HepG2 (cell line): ENCODE measurements at regions not wholly inside any gene's neighbourhood (a gene's known extent, or its start where the extent isn't known, plus 50 kb on each side); places are given as distances from the start of the nearest gene placed in this dataset.

ENCODE experiments used
- ATAC-seq: fragments of 200-7000 bp; cut with Tn5 transposase; 3 replicates; pipeline ENCODE4 v1.9.1; 2020; ENCODE audit warnings: mild to moderate bottlenecking, moderate library complexity
- BruUV-seq: library from RNA; stranded (reverse); fragments of 400-500 nt; replicated peaks from 2 replicates; lab custom pipeline; 2021; lab: Mats Ljungman, UMichigan
- CTCF ChIA-PET: fragments of 300-600 bp; formaldehyde crosslinking; extraction: SDS; loops from one replicate; lab custom pipeline; 2021; ENCODE audit warnings: low total read pairs, inconsistent platforms, low intra/inter-chr PET ratio; lab: Yijun Ruan, JAX
- POLR2A ChIA-PET: fragments of 350-600 bp; sonication (Branson Sonifier 250); formaldehyde crosslinking; loops from one replicate; lab custom pipeline; 2020; ENCODE audit warnings: antibody characterized with exemption, inconsistent platforms; lab: Yijun Ruan, JAX
- DNase-seq: peaks from one replicate; pipeline ENCODE4 v3.0.0-alpha.2; 2015; ENCODE audit warnings: low spot score
- FAIRE-seq: peaks from 3 replicates; lab custom pipeline; 2011; peaks lifted over from hg19 to GRCh38; lab: Jason Lieb, UNC
- H2AFZ ChIP-seq: one replicate; pipeline ENCODE4 v1.6.1; 2011; ENCODE audit warnings: low read length, inconsistent platforms
- H3K27ac ChIP-seq: fragments of 300-600 bp; 3 replicates; pipeline ENCODE4 v1.8.0; 2011; ENCODE audit warnings: mixed run types, mild to moderate bottlenecking, mixed read lengths, low read length, inconsistent platforms; ENCODE audit not compliant: insufficient read depth; ENCODE audit errors: extremely low read length
- H3K27me3 ChIP-seq, 2 experiments: fragments of 200-600 bp in 1 of 2; 2 replicates in 1 of 2; 3 replicates in 1 of 2; pipeline versions ENCODE4 v1.6.0 to v1.8.0; 2011; ENCODE audit warnings: low read length in 2 of 2, mild to moderate bottlenecking in 2 of 2, moderate library complexity in 2 of 2, inconsistent platforms in 1 of 2; ENCODE audit not compliant: insufficient read depth in 2 of 2, control insufficient read depth in 1 of 2
- H3K36me3 ChIP-seq, 2 experiments: fragments of 200-600 bp in 1 of 2; replicated peaks in 1 of 2; 2 replicates in 1 of 2; 3 replicates in 1 of 2; pipeline versions ENCODE4 v1.5.1 to v1.8.0; 2011; ENCODE audit warnings: low read length in 2 of 2, inconsistent platforms in 1 of 2; ENCODE audit not compliant: insufficient read depth in 2 of 2, control insufficient read depth in 1 of 2
- H3K4me1 ChIP-seq: 2 replicates; pipeline ENCODE4 v1.5.1; 2012; ENCODE audit warnings: low read length, inconsistent platforms; ENCODE audit not compliant: insufficient read depth
- H3K4me2 ChIP-seq: 2 replicates; pipeline ENCODE4 v1.6.0; 2011; ENCODE audit warnings: low read depth, low read length, inconsistent platforms
- H3K4me3 ChIP-seq, 3 experiments: fragments of 200-600 bp in 1 of 3; sonication (generic), shearing (Covaris generic) in 1 of 3; replicated peaks in 1 of 3; 2 replicates each; pipeline ENCODE4 v1.5.1; 2011 to 2016; ENCODE audit warnings: low read length in 3 of 3, inconsistent platforms in 2 of 3, low read depth in 2 of 3, mild to moderate bottlenecking in 2 of 3, control low read depth in 1 of 3, mixed read lengths in 1 of 3; ENCODE audit not compliant: insufficient read depth in 1 of 3
- H3K79me2 ChIP-seq: one replicate; pipeline ENCODE4 v1.6.1; 2011; ENCODE audit warnings: low read length, inconsistent platforms; ENCODE audit not compliant: insufficient read depth
- H3K9ac ChIP-seq: 2 replicates; pipeline ENCODE4 v1.6.0; 2011; ENCODE audit warnings: mild to moderate bottlenecking, low read depth, low read length, inconsistent platforms; ENCODE audit not compliant: insufficient read depth
- H3K9me3 ChIP-seq: 2 replicates; pipeline ENCODE4 v1.5.1; 2012; ENCODE audit warnings: mild to moderate bottlenecking, low read length
- H4K20me1 ChIP-seq: 2 replicates; pipeline ENCODE4 v1.6.0; 2011; ENCODE audit warnings: inconsistent platforms, mild to moderate bottlenecking, low read length, moderate library complexity; ENCODE audit not compliant: insufficient read depth
- CBFB ChIP-seq: sonication (generic); formaldehyde crosslinking; IDR thresholded peaks from 2 replicates; pipeline ENCODE4 v1.4.0; 2020; ENCODE audit warnings: missing genetic modification reagents
- HNRNPK ChIP-seq: fragments of 200-400 bp; formaldehyde crosslinking; IDR thresholded peaks from 2 replicates; pipeline ENCODE4 v1.6.1; 2018; ENCODE audit warnings: low read length, low read depth, moderate library complexity, mild to moderate bottlenecking; ENCODE audit not compliant: poor library complexity, severe bottlenecking
- POLR2G ChIP-seq: fragments of 200-400 bp; formaldehyde crosslinking; IDR thresholded peaks from 2 replicates; pipeline ENCODE4 v1.6.1; 2018; ENCODE audit warnings: mild to moderate bottlenecking, low read depth, low read length, moderate library complexity
- RBM22 ChIP-seq: fragments of 200-400 bp; formaldehyde crosslinking; optimal IDR thresholded peaks from 2 replicates; pipeline ENCODE3; 2017; ENCODE audit warnings: mild to moderate bottlenecking, low read length, moderate library complexity
- RNF2 ChIP-seq: fragments of 450-650 bp; conservative IDR thresholded peaks from 2 replicates; pipeline ENCODE4 v1.6.1; 2016; ENCODE audit warnings: low read depth
- RXRB ChIP-seq: IDR thresholded peaks from 2 replicates; pipeline ENCODE4 v1.6.1; 2016; ENCODE audit warnings: borderline replicate concordance, missing genetic modification reagents, missing compliant biosample characterization
- XBP1 ChIP-seq: sonication (generic); formaldehyde crosslinking; IDR thresholded peaks from 2 replicates; pipeline ENCODE4 v1.5.0; 2020; ENCODE audit warnings: missing genetic modification reagents
- WGBS: methylation state at CpG from one replicate; pipeline ENCODE4 v1.1.6; 2017; ENCODE audit warnings: low lambda C conversion rate; 5-methylcytosine and 5-hydroxymethylcytosine counted together
- in situ Hi-C: cut with HindIII; loops from 2 replicates; pipeline ENCODE4 v1.10.0; 2017; ENCODE audit warnings: low pct_unique_long_range_greater_than_20kb; ENCODE audit not compliant: extremely low pct_ligation_motif_present
- intact Hi-C: fragments of 100-400 bp; cut with micrococcal nuclease; formaldehyde crosslinking; loops from one replicate; pipeline ENCODE4 v1.10.0; 2022; ENCODE audit not compliant: unreplicated experiment

- TF ChIP-seq POLR2G (no peak), HNRNPK (peak; percentile 36)
- TF ChIP-seq, all 625 proteins: peak for 1
- Histone ChIP-seq H2AFZ (no peak overlapping the region), H3K4me3 (no peak overlapping the region), H3K4me1 (no peaks in the 10 kb centered on the region), H3K9me3 (no peaks in the 10 kb centered on the region), H4K20me1 (no peaks in the 10 kb centered on the region), H3K27me3 (no peaks in the 10 kb centered on the region), H3K36me3 (no peaks in the 10 kb centered on the region), H3K79me2 (no peaks in the 10 kb centered on the region), H3K27ac (no peak overlapping the region), H3K9ac (no peak overlapping the region), H3K4me2 (no peak overlapping the region)
- no peak for ATAC-seq
- WGBS = 17% methylated on average over 4 of the region's 4 CpGs
- ChIA-PET POLR2A (no interaction called here), CTCF (no interaction called here)
- DNase-seq = no peak
- in situ Hi-C loops = no loop called here
- BruUV-seq = no TSS peak
- intact Hi-C loops = no loop called here
- FAIRE-seq = no peak
These were observed 153.6 kb upstream of the ZNF804A start for GRCh38 chr2:184444623-184445223.

DNA sequence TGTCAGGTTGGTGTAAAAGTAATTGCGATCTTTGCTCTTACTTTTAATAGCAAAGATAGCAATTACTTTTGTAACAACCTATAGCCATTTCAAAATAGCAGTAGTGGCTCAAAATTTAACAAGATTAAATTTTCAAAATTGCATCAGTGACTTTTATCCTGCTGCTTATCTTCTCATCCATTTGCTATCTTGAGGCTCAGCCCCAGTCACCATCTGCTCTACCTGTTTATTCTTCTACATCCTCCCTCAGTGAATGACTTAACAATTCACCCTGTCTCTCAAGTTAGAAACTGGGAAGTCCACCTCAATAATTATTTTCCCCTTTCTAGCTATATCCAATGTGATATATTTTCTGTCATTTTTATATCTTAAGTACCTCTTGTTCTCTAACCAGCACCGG, 148.6 kb upstream of the ZNF804A start:
- in situ Hi-C loops (no loop called here), intact Hi-C loops (no loop called here)
- Histone ChIP-seq H3K27me3 (no peaks in the 10 kb centered on the region), H4K20me1 (no peaks in the 10 kb centered on the region), H3K4me1 (no peaks in the 10 kb centered on the region), H2AFZ (no peak overlapping the region), H3K4me3 (no peak overlapping the region), H3K9ac (no peak overlapping the region), H3K4me2 (no peak overlapping the region), H3K36me3 (no peaks in the 10 kb centered on the region), H3K9me3 (no peaks in the 10 kb centered on the region), H3K79me2 (no peaks in the 10 kb centered on the region), H3K27ac (no peak overlapping the region)
- FAIRE-seq (no peak), DNase-seq (no peak), ATAC-seq (no peak)
- BruUV-seq = no TSS peak
- POLR2A ChIA-PET = no interaction called here
- TF ChIP-seq CBFB (CRISPR knock-in tag) = no peak
- TF ChIP-seq RBM22 = no peak
- TF ChIP-seq RNF2 = no peak
- TF ChIP-seq RXRB (CRISPR knock-in tag) = no peak
- no peak for TF ChIP-seq XBP1 (CRISPR knock-in tag)
- 18% methylated on average over 2 of the region's 2 CpGs for WGBS
- CTCF ChIA-PET = no interaction called here
